ENCODE measurements at regions not wholly inside any gene's neighbourhood (a gene's known extent, or its start where the extent isn't known, plus 50 kb on each side); places are given as distances from the start of the nearest gene placed in this dataset.

- Mint-ChIP-seq H3K36me3 (ENCODE audit: low read depth, unreplicated experiment) (no peaks in the 10 kb centered on the region), H3K4me3 (ENCODE audit: unreplicated experiment) (no peak overlapping the region), H3K4me1 (ENCODE audit: low read depth, unreplicated experiment) (peaks cover 3% of the 10 kb centered on the region), H3K27me3 (ENCODE audit: low read depth, unreplicated experiment) (no peaks in the 10 kb centered on the region), H3K27ac (ENCODE audit: unreplicated experiment) (no peak overlapping the region), H3K9me3 (ENCODE audit: unreplicated experiment) (no peaks in the 10 kb centered on the region)
- no peak overlapping the region for H3K4me2 ChIP-seq (ENCODE audit: low read length)
- H3K27ac ChIP-seq (ENCODE audit: low read depth, low read length), result no peak overlapping the region
- H3K9ac ChIP-seq (ENCODE audit: low read length), result no peak overlapping the region
- no peaks in the 10 kb centered on the region for H3K36me3 ChIP-seq (ENCODE audit: insufficient read depth, low read length)
- no peaks in the 10 kb centered on the region for H3K79me2 ChIP-seq (ENCODE audit: insufficient read depth, low read length)
- no peaks in the 10 kb centered on the region for H4K20me1 ChIP-seq (ENCODE audit: insufficient read depth, low read length)
- no peak overlapping the region for H3K4me3 ChIP-seq (ENCODE audit: insufficient read depth, low read depth, low read length)
- FAIRE-seq (peak; percentile 59), DNase-seq (ENCODE audit: low read depth) (no peak)
- TF ChIP-seq EZH2 (IDR thresholded peaks at IDR 0.05; ENCODE audit: insufficient read depth, low read length), result no peak
- TF ChIP-seq CTCF (IDR thresholded peaks at IDR 0.05; ENCODE audit: insufficient read depth, low read depth, low read length), result no peak
- H3K4me1 ChIP-seq (ENCODE audit: insufficient read depth, low read length), result no peaks in the 10 kb centered on the region
- H3K27me3 ChIP-seq (ENCODE audit: insufficient read depth, low read length), result no peaks in the 10 kb centered on the region
- H2AFZ ChIP-seq (ENCODE audit: low read depth, low read length), result no peak overlapping the region
- no peaks in the 10 kb centered on the region for H3K9me3 ChIP-seq (ENCODE audit: insufficient read depth, low read depth, low read length)
Observed at GRCh38 chrX:149073479-149073878, 431.6 kb downstream of the IDS start.

GRCh38 chrX:149069899-149070298 lies 435.2 kb downstream of the IDS start:
- Mint-ChIP-seq H3K27me3 (ENCODE audit: low read depth, unreplicated experiment) (no peaks in the 10 kb centered on the region), H3K27ac (ENCODE audit: unreplicated experiment) (no peak overlapping the region), H3K9me3 (ENCODE audit: unreplicated experiment) (peaks cover 2% of the 10 kb centered on the region), H3K36me3 (ENCODE audit: low read depth, unreplicated experiment) (no peaks in the 10 kb centered on the region), H3K4me3 (ENCODE audit: unreplicated experiment) (no peak overlapping the region), H3K4me1 (ENCODE audit: low read depth, unreplicated experiment) (peaks cover 3% of the 10 kb centered on the region)
- H3K27me3 ChIP-seq (ENCODE audit: insufficient read depth, low read length), result no peaks in the 10 kb centered on the region
- no peak overlapping the region for H3K9ac ChIP-seq (ENCODE audit: low read length)
- H3K27ac ChIP-seq (ENCODE audit: low read depth, low read length), result no peak overlapping the region
- H3K4me1 ChIP-seq (ENCODE audit: insufficient read depth, low read length), result no peaks in the 10 kb centered on the region
- no peaks in the 10 kb centered on the region for H4K20me1 ChIP-seq (ENCODE audit: insufficient read depth, low read length)
- no peaks in the 10 kb centered on the region for H3K36me3 ChIP-seq (ENCODE audit: insufficient read depth, low read length)
- DNase-seq (ENCODE audit: low read depth) (no peak), FAIRE-seq (no peak)
- no peak for TF ChIP-seq CTCF (IDR thresholded peaks at IDR 0.05; ENCODE audit: insufficient read depth, low read depth, low read length)
- no peak for TF ChIP-seq EZH2 (IDR thresholded peaks at IDR 0.05; ENCODE audit: insufficient read depth, low read length)
- no peaks in the 10 kb centered on the region for H3K9me3 ChIP-seq (ENCODE audit: insufficient read depth, low read depth, low read length)
- no peak overlapping the region for H3K4me2 ChIP-seq (ENCODE audit: low read length)
- no peak overlapping the region for H3K4me3 ChIP-seq (ENCODE audit: insufficient read depth, low read depth, low read length)
- no peaks in the 10 kb centered on the region for H3K79me2 ChIP-seq (ENCODE audit: insufficient read depth, low read length)
- H2AFZ ChIP-seq (ENCODE audit: low read depth, low read length), result no peak overlapping the region

GRCh38 chrX:149060921-149061320 lies 444.2 kb downstream of the IDS start:
- no peak for TF ChIP-seq CTCF (IDR thresholded peaks at IDR 0.05; ENCODE audit: insufficient read depth, low read depth, low read length)
- TF ChIP-seq EZH2 (IDR thresholded peaks at IDR 0.05; ENCODE audit: insufficient read depth, low read length), result no peak
- Histone ChIP-seq H3K4me3 (ENCODE audit: insufficient read depth, low read depth, low read length) (no peak overlapping the region), H3K9me3 (ENCODE audit: insufficient read depth, low read depth, low read length) (no peaks in the 10 kb centered on the region), H3K9ac (ENCODE audit: low read length) (no peak overlapping the region), H3K27me3 (ENCODE audit: insufficient read depth, low read length) (no peaks in the 10 kb centered on the region), H2AFZ (ENCODE audit: low read depth, low read length) (no peak overlapping the region), H3K79me2 (ENCODE audit: insufficient read depth, low read length) (no peaks in the 10 kb centered on the region), H3K4me2 (ENCODE audit: low read length) (peak overlapping the region; percentile 35), H3K36me3 (ENCODE audit: insufficient read depth, low read length) (no peaks in the 10 kb centered on the region), H3K27ac (ENCODE audit: low read depth, low read length) (no peak overlapping the region), H4K20me1 (ENCODE audit: insufficient read depth, low read length) (no peaks in the 10 kb centered on the region), H3K4me1 (ENCODE audit: insufficient read depth, low read length) (no peaks in the 10 kb centered on the region)
- Mint-ChIP-seq H3K27me3 (ENCODE audit: low read depth, unreplicated experiment) (no peaks in the 10 kb centered on the region), H3K27ac (ENCODE audit: unreplicated experiment) (no peak overlapping the region), H3K9me3 (ENCODE audit: unreplicated experiment) (no peaks in the 10 kb centered on the region), H3K4me3 (ENCODE audit: unreplicated experiment) (no peak overlapping the region), H3K36me3 (ENCODE audit: low read depth, unreplicated experiment) (no peaks in the 10 kb centered on the region), H3K4me1 (ENCODE audit: low read depth, unreplicated experiment) (peaks cover 7% of the 10 kb centered on the region)
- FAIRE-seq, result peak; percentile 54
- peak; percentile 84 for DNase-seq (ENCODE audit: low read depth)

Data from astrocyte (in vitro differentiated cells and primary cell).